Pancreas (tissue), 10 donors: ENCODE measurements at regions not wholly inside any gene's neighbourhood (a gene's known extent, or its start where the extent isn't known, plus 50 kb on each side); places are given as distances from the start of the nearest gene placed in this dataset.
"Not testable (repeated sequence)": the region's sequence is repeated elsewhere in the genome, so short reads cannot be mapped to it uniquely, and the experiment has no call there.

ENCODE experiments used
- ATAC-seq, 4 donors: fragments of 200-7000 bp; cut with Tn5 transposase; one replicate each; pipeline versions ENCODE4 v1.8.0 to v1.9.1; 2020; ENCODE audit warnings: mild to moderate bottlenecking in 4 of 4, moderate library complexity in 4 of 4
- DNase-seq, 6 donors: peaks; one replicate each; pipeline ENCODE4 v3.0.0-alpha.2; 2020
- FAIRE-seq: peaks from 2 replicates; lab custom pipeline; 2012; peaks lifted over from hg19 to GRCh38; lab: Jason Lieb, UNC
- H3K27ac ChIP-seq, 4 donors: fragments of 200-600 bp; sonication (generic); 1 replicate in 3 of 4; 2 replicates in 1 of 4; pipeline versions ENCODE4 v1.5.0 to v1.8.0; 2020
- H3K27me3 ChIP-seq, 4 donors: fragments of 200-600 bp; one replicate each; pipeline ENCODE4 v1.8.0; 2021
- H3K36me3 ChIP-seq, 3 donors: fragments of 200-600 bp; sonication (generic) in 1 of 3; one replicate each; pipeline versions ENCODE4 v1.5.0 to v1.8.0; 2020 to 2021
- H3K4me1 ChIP-seq, 3 donors: fragments of 200-600 bp; one replicate each; pipeline ENCODE4 v1.8.0; 2021
- H3K4me3 ChIP-seq, 4 donors: fragments of 200-600 bp; sonication (generic) in 2 of 4; one replicate each; pipeline versions ENCODE4 v1.5.0 to v1.8.0; 2020 to 2021
- H3K9me3 ChIP-seq, 4 donors: fragments of 200-600 bp; one replicate each; pipeline ENCODE4 v1.8.0; 2021
- CTCF ChIP-seq, 4 donors: fragments of 200-600 bp; sonication (generic) in 3 of 4; IDR thresholded peaks; one replicate each; pipeline versions ENCODE4 v1.5.0 to v1.8.0; 2021; ENCODE audit warnings: antibody characterized with exemption in 4 of 4
- WGBS, 2 donors: extraction: QIAGEN DNeasy Blood & Tissue Kit; methylation state at CpG; one replicate each; pipeline ENCODE4 v1.1.7; 2013; 5-methylcytosine and 5-hydroxymethylcytosine counted together
- intact Hi-C, 3 donors: fragments of 100-400 bp; cut with DNase I; formaldehyde crosslinking; loops; one replicate each; pipeline versions ENCODE4 v1.11.1 to v1.14.2; 2022
- donor health status: healthy with polysubstance abuse.
- donor health status: DM: no; HTN: no; CAD: no; lungs with moderate emphysema.
- donor health status: DM: no; HTN: no; CAD: no.
- donor health status: control.
- donor health status: control.
- donor health status: Bipolar disorder and iron deficiency.
- donor health status: DM: yes; HTN: yes; CAD: no.
- donor health status: DM: no; HTN: no; CAD: no.
- donor health status: DM: no; HTN: no; CAD: no.
- donor health status: DM: yes; HTN: yes; CAD: no.

DNA sequence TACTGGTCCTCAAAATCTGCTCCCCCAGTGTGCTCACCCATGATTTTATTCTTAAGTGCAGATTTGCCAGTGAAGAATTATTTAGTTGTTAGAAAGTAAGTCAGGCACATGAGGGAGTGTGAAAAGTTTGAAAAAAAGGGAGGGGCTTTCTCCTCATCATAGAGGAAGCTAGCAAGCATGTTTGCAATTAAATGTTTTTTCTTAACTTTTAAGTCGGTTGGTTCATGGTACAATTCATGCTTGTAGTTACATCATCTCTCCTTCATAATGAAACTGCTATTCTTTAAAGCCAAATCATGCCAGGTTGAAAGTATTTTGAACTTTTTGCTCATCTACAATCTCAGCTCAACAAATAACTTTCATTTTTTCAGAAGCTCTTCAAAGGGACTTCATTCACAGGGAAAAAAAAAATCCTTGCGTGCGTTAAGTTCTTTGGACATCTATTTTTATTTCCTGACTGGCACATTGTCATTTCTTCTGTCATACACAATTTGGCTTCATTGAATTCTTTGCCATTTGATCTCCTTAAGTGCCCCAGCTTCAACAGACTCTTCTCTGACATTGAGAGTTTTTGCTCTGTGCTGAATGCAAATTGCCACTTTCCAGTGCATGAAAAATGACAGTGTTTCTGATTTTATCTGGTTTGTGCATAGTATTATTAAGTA is 456.9 kb downstream of the TMEM232 start:
- H3K9me3 ChIP-seq = no peaks in the 10 kb centered on the region
- no peak overlapping the region for H3K4me3 ChIP-seq
- ATAC-seq = no peak
- no peak for FAIRE-seq
- intact Hi-C loops = no loop called here
- no peak overlapping the region for H3K27ac ChIP-seq
- no peak for DNase-seq
- no peak for TF ChIP-seq CTCF (IDR thresholded peaks at IDR 0.05)
- no peaks in the 10 kb centered on the region for H3K4me1 ChIP-seq
- H3K27me3 ChIP-seq = no peaks in the 10 kb centered on the region
- no peaks in the 10 kb centered on the region for H3K36me3 ChIP-seq
- WGBS, 2 donors = 60 to 63% methylated on average over 3 of the region's 3 CpGs

- DNase-seq = no peak
- no peak for ATAC-seq
- Histone ChIP-seq H3K27me3 (no peaks in the 10 kb centered on the region), H3K27ac (no peak overlapping the region), H3K4me1 (no peaks in the 10 kb centered on the region), H3K36me3 (no peaks in the 10 kb centered on the region), H3K4me3 (no peak overlapping the region), H3K9me3 (no peaks in the 10 kb centered on the region)
- 69 to 75% methylated on average over 2 of the region's 2 CpGs for WGBS, 2 donors
- no peak for TF ChIP-seq CTCF (IDR thresholded peaks at IDR 0.05)
- intact Hi-C loops = no loop called here
- no peak for FAIRE-seq
Measured at GRCh38 chr5:110275878-110276277, 450.6 kb downstream of the TMEM232 start.

DNA sequence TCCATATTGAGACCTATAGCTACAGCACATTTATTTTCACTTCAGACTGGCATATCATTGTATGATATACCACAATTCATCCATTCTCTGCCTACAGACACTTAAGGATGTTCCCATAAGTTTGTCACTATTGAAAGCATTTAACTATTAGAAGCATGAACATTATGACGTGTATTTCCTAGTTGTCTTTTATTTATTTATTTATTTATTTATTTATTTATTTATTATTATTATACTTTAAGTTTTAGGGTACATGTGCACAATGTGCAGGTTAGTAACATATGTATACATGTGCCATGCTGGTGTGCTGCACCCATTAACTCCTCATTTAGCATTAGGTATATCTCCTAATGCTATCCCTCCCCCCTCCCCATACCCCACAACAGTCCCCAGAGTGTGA is 448.0 kb downstream of the TMEM232 start:
- ATAC-seq = not testable (repeated sequence)

GRCh38 chr5:110284121-110284520 is 442.4 kb downstream of the TMEM232 start:
- intact Hi-C loops = not testable (repeated sequence)

More for the DNA sequence above, 448.0 kb downstream of the TMEM232 start:
- intact Hi-C loops, H3K27me3 ChIP-seq, DNase-seq, H3K27ac ChIP-seq, H3K4me3 ChIP-seq, H3K4me1 ChIP-seq, H3K36me3 ChIP-seq, FAIRE-seq, H3K9me3 ChIP-seq: not testable (repeated sequence)
- WGBS, 2 donors = 63 to 81% methylated on average over 1 of the region's 1 CpG

GRCh38 chr5:110288766-110289511 is 437.5 kb downstream of the TMEM232 start:
- Histone ChIP-seq H3K27ac (no peak overlapping the region), H3K9me3 (no peaks in the 10 kb centered on the region), H3K36me3 (no peaks in the 10 kb centered on the region), H3K4me3 (no peak overlapping the region), H3K27me3 (no peaks in the 10 kb centered on the region), H3K4me1 (no peaks in the 10 kb centered on the region)
- DNase-seq (no peak), FAIRE-seq (no peak), ATAC-seq (no peak)
- intact Hi-C loops = no loop called here
- WGBS, 2 donors = 57 to 60% methylated on average over 3 of the region's 3 CpGs
- TF ChIP-seq CTCF (IDR thresholded peaks at IDR 0.05) = no peak

More at GRCh38 chr5:110284121-110284520, 442.4 kb downstream of the TMEM232 start:
- H3K27me3 ChIP-seq, DNase-seq, H3K36me3 ChIP-seq, H3K4me3 ChIP-seq, ATAC-seq, FAIRE-seq, H3K9me3 ChIP-seq, H3K27ac ChIP-seq, H3K4me1 ChIP-seq: not testable (repeated sequence)
- WGBS, 2 donors = 79 to 80% methylated on average over 8 of the region's 8 CpGs

- TF ChIP-seq CTCF (IDR thresholded peaks at IDR 0.05) = no peak
- Histone ChIP-seq H3K4me1 (no peaks in the 10 kb centered on the region), H3K27me3 (no peaks in the 10 kb centered on the region), H3K36me3 (no peaks in the 10 kb centered on the region), H3K4me3 (no peak overlapping the region), H3K27ac (no peak overlapping the region), H3K9me3 (no peaks in the 10 kb centered on the region)
- DNase-seq (no peak), ATAC-seq (no peak), FAIRE-seq (no peak)
- intact Hi-C loops = no loop called here
- 38 to 47% methylated on average over 2 of the region's 2 CpGs for WGBS, 2 donors
Measured at GRCh38 chr5:110289512-110289810, 437.0 kb downstream of the TMEM232 start.
